ENCODE measurements at regions not wholly inside any gene's neighbourhood (a gene's known extent, or its start where the extent isn't known, plus 50 kb on each side); places are given as distances from the start of the nearest gene placed in this dataset.

DNA sequence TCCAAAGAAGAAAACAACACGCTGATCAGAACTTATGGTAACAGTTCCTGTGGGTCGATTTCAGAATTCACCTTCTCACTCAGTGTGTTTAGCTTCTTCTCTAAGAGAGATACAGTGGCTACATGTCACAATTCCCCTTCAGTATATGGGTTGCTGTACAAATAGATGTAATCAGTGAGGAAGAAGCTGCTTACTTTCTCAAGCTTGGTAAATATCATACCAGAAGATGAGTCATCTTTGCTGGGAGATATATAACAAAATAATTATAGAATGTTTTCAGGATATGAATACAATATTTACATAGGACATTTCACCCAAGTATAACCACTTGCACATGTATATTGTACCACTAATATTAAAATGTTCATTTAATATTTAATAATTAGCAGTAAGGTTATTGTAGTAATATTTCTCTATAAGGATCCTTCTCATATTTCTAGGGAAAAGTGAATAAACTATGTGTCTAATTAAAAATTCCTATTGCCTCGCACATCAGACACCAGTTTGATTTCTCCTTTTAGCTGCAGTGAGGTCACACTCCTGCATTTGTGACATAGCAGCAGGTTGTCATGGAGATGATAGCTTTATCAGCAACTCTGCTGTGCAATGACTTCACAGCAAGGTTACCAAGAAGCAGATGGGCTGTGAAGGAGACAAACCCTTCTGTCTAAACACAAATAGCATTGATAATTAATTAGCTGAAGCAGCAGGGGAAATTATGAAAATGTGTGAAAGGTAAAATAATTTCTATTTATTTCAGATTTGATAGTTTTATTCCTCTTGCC is 211.4 kb downstream of the TUSC7 start:
- no peak for DNase-seq (ENCODE audit: low read depth in 4 of 4, low spot score in 3 of 4)

DNA sequence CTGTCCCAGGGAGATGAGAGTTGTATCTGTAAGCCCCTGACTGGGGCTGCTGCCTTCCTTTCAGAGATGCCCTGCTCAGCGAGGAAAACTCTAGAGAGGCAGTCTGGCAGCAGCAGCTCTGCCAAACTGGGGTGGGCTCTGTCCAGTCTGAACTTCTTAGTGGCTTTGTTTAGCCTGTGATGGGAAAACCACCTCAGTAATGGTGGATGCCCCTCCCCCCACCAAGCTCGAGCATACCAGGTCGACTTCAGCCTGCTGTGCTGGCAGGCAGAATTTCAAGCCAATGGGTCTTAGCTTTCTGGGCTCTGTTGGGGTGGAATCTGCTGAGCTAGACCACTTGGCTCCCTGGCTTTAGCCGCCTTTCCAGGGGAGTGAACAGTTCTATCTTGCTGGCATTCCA is 218.3 kb downstream of the TUSC7 start:
- no peak for DNase-seq (ENCODE audit: low read depth in 4 of 4, low spot score in 3 of 4)

DNA sequence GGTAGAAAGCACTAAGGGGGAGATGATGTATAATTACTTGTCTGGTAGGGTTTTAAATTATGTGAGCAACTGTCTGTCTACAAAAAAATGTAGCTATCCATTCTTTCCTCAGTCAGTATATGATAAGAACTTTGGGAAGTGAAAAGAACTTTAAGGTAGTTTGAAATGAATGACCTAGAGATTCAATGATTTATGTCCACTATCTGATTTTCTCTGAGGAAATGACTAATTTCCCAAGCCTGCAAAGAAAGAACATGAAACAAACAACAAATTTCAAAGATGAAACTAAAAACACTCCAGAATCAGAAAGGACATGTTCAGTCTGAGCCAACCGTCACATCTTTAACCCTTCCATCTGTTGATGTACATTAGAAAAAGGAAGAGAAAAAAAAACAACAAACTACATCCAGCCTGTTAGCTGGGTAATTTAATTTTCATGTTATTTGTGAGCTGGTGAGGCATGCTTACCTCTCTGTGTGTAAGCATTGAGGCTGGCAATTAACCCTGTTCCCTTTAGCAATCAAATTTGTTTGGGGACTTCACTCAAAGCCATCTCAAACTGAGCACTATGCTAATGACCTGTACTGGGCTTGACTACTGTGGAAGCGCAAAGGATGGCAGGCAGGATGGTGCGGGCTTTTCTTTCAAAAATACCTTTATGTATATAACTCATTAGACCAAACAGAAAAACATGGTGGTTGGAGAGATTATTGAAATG is 220.1 kb downstream of the TUSC7 start:
- no peak for DNase-seq (ENCODE audit: low read depth in 4 of 4, low spot score in 3 of 4)

DNA sequence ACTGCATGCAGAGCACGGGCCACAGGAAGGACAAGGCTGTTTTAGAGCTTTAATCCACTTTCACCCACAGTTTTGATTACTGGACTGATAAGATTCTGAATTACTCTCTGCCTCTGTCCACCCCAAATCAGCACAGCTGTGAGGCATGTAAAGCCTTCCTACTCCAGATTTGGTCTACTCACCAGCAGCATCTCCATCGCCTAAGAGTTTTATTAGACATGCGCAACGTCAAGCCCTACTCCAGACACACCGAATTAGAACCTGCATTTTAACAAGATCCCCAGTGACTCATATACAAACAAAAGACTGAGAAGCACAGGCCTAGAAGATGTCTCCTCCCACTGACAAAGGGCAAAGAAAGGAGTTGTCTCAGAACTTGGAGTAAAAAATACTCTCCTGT is 221.2 kb downstream of the TUSC7 start:
- DNase-seq (ENCODE audit: low read depth in 4 of 4, low spot score in 3 of 4): no peak

DNA sequence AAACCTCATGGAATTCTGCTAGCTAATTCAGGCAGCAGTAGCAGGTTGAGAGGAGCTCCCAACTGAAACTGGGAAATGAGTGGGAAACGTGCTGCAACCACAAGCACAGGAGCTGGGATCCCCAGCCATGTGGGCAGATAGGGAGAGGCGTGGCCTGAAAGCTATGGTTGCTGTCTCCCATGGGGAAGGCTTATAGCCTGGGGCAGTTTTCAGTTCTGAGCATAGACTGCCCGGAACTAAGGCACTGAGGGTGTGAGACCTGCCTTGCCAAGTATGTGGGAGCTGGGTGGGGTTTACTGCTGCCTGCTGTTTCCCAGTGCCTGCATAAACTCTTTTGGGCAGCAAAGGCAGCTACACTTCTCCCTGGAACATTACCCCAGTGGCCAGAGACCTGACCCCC is 229.5 kb downstream of the TUSC7 start:
- DNase-seq (ENCODE audit: low read depth in 4 of 4, low spot score in 3 of 4): no peak

DNA sequence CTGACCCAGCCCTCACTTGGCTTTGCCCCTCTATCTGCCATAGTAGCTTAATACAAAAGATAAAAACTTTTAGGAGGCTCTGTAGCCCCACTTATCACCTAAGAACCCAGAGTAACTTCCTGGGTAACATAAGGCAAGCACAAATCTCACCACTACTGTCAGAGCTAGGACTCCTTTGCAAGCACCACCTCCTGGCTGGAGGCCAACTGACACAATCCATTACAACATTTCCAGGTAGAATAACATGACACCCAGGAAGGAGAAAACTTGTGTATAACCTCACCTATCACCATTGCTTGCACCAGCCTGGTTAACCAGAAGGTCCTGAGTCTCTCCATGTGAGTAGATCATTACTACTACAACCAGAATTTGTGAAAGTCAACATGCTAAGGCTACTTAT is 230.0 kb downstream of the TUSC7 start:
- no peak for DNase-seq (ENCODE audit: low read depth in 4 of 4, low spot score in 3 of 4)

DNA sequence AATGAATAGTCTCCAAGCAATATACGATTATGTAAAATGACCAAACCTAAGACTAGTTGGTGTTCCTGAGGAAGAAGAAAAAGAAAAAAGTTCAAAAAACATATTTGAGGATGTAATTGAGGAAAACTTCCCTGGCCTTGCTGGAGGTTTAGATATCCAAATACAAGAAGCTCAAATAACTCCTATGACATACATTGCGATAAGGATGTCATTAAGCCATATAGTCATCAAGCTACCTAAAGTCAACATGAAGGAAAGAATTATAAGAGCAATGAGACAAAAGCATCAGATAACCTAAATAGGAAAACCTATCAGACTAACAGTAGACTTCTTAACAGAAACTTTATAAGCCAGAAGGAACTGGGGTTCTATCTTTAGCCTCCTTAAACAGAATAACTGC is 231.1 kb downstream of the TUSC7 start:
- DNase-seq (ENCODE audit: low read depth in 4 of 4, low spot score in 3 of 4): no peak

DNA sequence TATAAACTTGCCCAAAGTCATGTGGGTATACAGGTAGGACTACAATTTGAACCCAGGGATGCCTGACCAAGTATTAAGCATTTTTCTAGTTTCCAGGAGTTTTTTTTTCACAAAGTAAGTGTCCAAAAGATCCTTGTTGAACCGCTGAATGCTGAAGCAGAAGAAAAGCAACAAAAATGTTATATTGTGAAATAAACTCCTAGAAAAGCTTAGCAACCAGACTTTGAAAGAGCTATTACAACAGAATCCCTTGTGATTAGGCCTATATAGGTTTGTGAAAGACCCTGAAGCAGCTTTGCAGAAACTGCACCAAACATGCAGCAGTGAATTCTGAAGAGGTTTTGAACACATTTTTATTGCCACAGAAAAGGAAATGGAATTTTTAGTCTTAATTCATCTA is 236.8 kb downstream of the TUSC7 start:
- DNase-seq (ENCODE audit: low read depth in 4 of 4, low spot score in 3 of 4): no peak

DNA sequence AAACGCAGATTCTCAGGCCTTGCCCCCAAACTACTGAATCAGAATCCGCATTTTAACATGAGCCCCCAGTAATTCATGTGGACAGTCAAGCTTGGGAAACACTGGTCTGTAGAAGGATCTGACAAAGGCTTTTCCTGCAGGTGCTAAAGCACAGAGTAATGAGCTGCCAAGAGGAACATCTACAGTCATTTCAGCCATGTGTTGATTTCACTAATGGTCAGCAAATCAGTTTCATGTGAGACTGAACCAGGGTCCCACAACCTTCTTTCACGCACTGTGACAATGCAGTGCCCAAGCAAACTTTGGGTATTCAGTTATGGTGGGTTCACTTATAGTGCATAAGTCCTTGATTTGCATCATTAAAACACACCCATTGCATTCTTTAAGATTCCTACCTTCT is 237.6 kb downstream of the TUSC7 start:
- DNase-seq (ENCODE audit: low read depth in 4 of 4, low spot score in 3 of 4): no peak

DNA sequence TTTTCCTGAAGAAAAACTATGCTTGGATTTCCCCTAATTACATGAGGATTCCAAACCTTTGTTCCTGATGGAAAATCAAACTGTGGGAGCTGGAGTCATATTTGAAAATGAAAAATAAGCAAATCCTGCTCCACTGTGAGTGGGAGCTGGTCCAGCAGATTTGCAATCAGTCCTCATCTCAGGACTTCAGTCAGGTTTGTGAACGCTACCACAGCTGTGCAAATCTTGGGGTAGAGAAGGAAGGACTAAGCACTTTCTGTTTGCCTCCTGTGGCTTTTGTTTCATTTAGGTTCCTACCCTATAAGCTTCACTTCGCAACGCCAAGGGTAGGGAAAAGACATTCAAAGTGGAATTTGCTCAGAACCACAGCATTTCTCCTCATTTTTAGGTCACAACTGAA is 238.2 kb downstream of the TUSC7 start:
- peak in 1 of 4 donors; percentile 14 for DNase-seq (ENCODE audit: low read depth in 4 of 4, low spot score in 3 of 4)

DNA sequence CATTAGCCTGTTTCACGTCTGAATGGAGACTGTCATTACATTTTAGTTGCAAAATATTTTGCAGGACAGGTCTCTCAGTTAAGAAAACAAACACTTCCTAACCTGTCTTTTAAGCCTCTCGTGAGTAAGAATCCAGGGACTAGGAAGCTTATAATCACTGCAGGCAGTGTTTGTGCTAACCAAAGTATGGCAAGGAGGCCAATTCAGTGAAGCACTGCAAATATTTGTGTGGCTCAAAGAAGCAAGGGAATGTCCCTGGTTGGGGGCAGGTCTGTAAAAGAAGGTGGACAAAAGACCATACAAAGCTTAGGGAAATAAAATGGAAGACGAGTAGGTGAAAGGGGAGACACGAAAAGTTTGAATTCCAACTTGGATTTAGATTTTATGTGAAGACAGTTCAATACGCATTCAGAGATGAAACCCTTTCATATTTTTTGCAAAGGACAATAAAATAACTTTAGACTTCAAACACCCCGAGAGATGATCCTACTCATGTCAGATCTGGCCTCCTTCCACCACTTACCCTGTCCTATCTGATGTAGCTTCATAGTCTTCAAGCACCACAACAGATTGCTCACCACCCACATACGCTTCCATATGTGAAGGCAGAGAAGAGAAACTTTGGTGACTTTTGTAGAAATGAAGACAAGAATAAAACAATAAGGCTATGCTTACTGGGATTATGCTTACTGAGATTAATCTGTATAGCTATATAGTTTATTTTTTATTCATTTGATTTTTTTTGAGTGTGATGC is 240.9 kb downstream of the TUSC7 start:
- DNase-seq (ENCODE audit: low read depth in 4 of 4, low spot score in 3 of 4): no peak

DNA sequence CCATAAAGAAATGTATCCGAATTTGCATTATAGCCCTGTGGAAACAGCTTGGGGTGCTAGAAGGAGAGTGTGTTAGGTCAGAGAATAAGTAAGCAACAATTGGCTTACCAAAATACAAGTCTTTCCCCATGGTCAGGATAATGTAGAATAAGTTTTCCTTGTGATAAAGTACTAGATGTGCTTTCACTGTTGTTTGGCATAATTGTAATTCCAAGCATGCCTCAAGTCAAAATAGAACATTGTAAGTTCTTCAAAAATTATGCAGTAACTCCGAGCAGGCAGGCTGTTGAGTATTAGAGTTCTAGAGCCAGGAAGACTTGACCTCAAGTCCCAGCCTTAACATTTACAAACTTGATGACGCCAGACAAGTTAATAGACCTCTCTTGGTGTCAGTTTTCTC is 242.0 kb downstream of the TUSC7 start:
- DNase-seq (ENCODE audit: low read depth in 4 of 4, low spot score in 3 of 4): no peak

DNA sequence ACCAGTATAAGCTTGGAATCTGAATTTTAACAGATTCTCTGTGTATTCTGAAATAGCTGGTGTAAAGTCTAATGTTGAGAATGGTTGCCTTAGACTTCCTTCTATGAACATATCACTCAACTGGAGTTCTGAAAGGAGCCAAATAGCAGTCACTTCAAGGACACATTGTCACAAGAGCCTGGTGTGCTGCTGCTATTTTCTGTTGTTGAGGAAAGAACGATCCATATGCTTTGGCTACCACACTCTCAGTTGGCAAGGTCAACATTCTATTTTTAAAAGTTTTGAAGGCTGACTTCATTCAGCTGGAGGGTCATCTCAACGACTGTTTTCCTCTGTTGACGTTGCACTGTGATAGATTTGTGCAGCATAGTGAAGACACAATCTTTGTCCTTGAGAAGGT is 248.7 kb downstream of the TUSC7 start:
- no peak for DNase-seq (ENCODE audit: low read depth in 4 of 4, low spot score in 3 of 4)

DNA sequence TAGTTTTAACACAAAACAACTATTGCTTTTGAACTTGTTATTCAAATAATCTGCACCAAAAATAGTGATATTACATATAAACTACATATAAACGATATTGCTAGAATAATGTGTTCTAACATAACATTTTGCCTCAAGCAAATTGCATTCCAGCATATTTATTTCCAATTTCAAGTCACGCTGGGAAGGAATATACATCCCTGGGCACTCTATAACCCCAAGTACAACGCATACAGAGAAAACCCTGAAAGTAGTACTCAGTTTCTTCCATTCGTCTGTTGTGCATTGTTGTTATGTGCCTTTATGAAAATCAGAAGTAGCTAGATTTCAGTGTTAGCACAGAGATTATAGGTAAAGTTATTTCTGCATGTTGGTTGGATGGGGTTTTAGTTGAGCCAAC is 251.5 kb downstream of the TUSC7 start:
- no peak for DNase-seq (ENCODE audit: low read depth in 4 of 4, low spot score in 3 of 4)

DNA sequence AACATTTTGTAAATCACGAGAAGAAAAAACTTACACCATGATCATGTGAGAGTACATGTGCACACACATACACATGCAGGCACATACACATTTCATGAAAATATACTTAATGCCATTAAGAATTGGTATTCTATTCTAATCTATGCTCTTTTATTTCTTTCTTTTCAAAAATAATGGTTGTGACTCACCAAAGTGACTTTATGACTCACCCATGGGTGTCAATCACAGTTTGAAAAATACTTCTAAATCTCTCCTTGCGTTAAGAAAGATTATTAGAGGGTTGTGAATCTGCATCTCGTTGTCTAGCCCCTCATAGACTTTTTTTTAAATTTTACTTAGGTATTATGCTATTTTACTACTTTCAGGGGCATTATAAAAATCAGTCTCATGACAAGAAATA is 254.2 kb downstream of the TUSC7 start:
- DNase-seq (ENCODE audit: low read depth in 4 of 4, low spot score in 3 of 4): no peak

DNA sequence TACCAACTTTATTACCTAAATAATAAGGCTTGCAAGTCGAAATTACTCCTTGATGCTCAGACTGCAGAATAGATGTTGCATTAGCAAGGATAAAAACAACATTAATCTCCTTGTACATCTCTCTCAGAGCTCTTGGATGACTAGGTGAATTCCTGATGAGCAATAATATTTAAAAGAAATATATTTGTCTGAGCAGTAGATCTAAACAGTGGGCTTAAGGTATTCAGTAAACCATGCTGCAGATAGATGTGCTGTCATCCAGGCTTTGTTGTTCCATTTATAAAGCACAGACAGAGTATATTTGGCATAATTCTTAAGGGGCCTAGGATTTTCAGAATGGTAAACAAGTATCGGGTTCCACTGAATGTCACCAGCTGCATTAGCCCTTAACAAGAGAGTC is 257.1 kb downstream of the TUSC7 start:
- no peak for DNase-seq (ENCODE audit: low read depth in 4 of 4, low spot score in 3 of 4)

DNA sequence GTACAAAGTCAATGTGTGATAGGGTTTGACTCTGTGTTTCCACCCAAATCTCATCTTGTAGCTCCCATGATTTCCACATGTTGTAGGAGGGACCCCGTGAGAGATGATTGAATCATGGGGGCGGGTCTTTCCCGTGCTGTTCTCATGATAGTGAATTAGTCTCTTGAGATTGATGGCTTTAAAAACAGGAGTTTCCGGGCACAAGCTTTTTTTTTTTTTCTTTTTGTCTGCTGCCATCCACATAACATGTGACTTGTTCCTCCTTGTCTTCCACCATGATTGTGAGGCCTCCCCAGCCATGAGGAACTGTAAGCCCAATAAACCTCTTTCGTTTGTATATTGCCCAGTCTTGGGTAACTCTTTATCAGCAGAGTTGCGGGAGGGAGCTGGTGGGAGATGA is 259.6 kb downstream of the TUSC7 start:
- DNase-seq (ENCODE audit: low read depth in 4 of 4, low spot score in 3 of 4): no peak

DNA sequence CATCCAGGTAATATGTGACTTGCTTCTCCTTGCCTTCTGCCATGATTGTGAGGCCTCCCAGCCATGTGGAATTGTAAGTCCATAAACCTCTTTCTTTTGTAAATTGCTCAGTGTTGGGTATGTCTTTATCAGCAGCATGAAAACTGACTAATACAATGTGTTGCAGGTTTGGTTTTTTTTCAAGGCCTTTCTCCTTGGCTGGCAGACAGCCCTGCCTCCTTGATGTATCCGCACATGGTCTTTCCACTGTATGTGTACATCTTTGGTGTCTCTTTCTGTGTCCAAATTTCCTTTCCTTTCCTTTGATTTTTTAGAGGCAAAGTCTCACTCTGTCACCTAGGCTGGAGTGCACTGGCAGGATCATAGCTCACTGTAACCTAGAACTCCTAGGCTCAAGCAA is 260.1 kb downstream of the TUSC7 start:
- no peak for DNase-seq (ENCODE audit: low read depth in 4 of 4, low spot score in 3 of 4)

DNA sequence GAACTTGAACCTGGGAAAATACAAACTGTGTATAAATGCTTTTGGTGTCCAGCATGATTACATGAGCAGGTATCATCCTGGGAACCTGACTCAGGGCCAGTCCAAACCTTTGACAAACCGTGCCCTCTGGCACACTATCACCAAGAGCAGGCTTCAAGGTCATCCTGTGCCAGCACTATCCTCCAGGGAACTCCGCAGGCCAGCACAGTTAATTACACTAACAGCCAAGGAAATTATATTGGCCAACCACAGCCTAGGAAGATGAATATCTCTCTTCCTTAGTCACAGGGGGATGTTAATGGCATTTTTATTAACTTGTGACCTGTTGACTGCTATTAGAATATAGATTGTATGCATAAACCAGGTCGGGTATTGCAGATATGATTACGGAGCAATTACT is 262.0 kb downstream of the TUSC7 start:
- no peak for DNase-seq (ENCODE audit: low read depth in 4 of 4, low spot score in 3 of 4)

DNA sequence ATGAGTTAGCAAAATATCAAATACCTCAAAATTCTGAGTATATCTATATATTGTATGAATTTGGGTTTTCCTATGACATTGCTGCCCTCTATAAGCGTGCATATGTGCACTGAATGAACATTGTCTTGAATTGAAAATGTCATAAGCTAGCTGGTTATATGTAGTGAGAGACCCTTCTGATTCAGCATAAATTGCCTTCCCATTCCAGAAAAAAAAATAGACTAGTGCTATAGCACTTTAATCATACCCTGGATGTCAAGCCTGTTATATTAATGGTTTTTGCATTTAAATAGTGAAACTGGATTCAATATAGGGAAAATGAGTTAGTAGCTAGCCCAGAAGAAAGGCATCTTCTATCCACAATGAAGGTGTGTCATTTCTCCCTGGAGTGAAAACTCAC is 265.1 kb downstream of the TUSC7 start:
- DNase-seq (ENCODE audit: low read depth in 4 of 4, low spot score in 3 of 4): no peak

DNA sequence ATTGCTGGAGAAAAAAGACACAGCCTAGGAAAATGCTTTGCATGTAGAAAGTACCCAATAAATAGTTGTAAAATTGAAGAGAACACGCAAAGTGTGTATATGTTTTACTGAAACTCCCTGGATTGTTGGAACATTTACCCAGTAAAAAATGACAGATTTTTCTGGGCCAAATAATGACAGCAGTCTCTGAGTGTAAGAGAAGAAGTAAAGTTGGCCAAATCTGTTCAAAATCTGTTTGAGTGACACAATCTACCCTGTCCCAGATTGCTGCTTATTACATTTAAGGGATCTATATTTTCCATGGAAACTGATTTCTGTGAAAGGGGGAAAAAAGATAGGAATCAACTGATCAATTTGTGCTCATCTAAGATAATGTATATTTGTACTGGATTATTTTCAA is 267.9 kb downstream of the TUSC7 start:
- no peak for DNase-seq (ENCODE audit: low read depth in 4 of 4, low spot score in 3 of 4)

DNA sequence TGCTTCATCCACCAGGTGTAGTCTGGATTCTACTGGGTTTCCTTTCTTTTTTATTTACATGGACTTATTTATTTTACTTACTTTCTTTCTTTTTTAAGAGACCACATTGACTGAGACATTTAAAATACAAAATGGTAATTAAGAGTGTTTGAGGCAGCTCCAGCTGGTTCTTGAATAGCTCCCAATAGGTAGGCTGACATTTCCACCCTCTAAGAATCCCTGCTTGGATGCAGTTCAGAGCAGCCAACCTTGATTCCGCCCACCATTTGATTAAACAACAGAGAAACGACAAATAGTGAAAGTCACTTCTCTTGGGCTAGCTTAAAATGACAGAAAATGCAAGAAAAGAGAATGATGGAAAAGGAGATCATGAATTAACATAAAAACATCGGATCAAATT is 270.5 kb downstream of the TUSC7 start:
- DNase-seq (ENCODE audit: low read depth in 4 of 4, low spot score in 3 of 4): no peak

Data from left renal pelvis (tissue), 4 donors.